ENCODE measurements at regions not wholly inside any gene's neighbourhood (a gene's known extent, or its start where the extent isn't known, plus 50 kb on each side); places are given as distances from the start of the nearest gene placed in this dataset.

DNA sequence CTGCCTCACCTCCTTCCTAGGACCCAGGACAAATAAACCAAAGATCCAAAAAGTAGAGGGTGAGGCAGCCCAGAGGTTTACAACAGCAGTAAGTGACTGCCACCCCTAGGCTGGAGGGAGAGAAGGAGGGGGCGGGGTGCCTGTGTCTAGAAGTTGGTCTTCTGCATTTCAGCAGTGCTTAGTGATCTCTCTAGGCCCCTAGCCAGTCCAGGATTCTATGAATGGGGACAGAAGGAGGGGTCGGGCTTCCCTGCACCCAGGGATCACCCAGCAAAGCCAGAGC lies 62.8 kb upstream of the KDM7A start:
- peaks cover 5% of the 10 kb centered on the region for H3K4me1 ChIP-seq (ENCODE audit: insufficient read depth, insufficient read length)
- TF ChIP-seq ZNF274 (IDR thresholded peaks at IDR 0.05; ENCODE audit: low read depth, low read length): no peak
- no peak for TF ChIP-seq SUZ12 (IDR thresholded peaks at IDR 0.05; ENCODE audit: extremely low read depth, insufficient read depth, insufficient read length)
- TF ChIP-seq YY1 (IDR thresholded peaks at IDR 0.05; ENCODE audit: insufficient read depth, insufficient read length): no peak
- H3K27me3 ChIP-seq (ENCODE audit: insufficient read depth, insufficient read length): no peaks in the 10 kb centered on the region
- DNase-seq (ENCODE audit: low read depth, low spot score): no peak
- no peaks in the 10 kb centered on the region for H3K9me3 ChIP-seq (ENCODE audit: insufficient read depth, low read length)
- H3K9ac ChIP-seq (ENCODE audit: insufficient read length, low read depth): no peak overlapping the region
- H3K4me3 ChIP-seq (ENCODE audit: insufficient read length, low read depth): no peak overlapping the region
- no peaks in the 10 kb centered on the region for H3K36me3 ChIP-seq (ENCODE audit: insufficient read depth, insufficient read length, low read length)

- no peaks in the 10 kb centered on the region for H3K27me3 ChIP-seq (ENCODE audit: insufficient read depth, insufficient read length)
- H3K9me3 ChIP-seq (ENCODE audit: insufficient read depth, low read length): no peaks in the 10 kb centered on the region
- peaks cover 5% of the 10 kb centered on the region for H3K4me1 ChIP-seq (ENCODE audit: insufficient read depth, insufficient read length)
- H3K4me3 ChIP-seq (ENCODE audit: insufficient read length, low read depth): no peak overlapping the region
- no peak for DNase-seq (ENCODE audit: low read depth, low spot score)
- TF ChIP-seq ZNF274 (IDR thresholded peaks at IDR 0.05; ENCODE audit: low read depth, low read length): no peak
- TF ChIP-seq SUZ12 (IDR thresholded peaks at IDR 0.05; ENCODE audit: extremely low read depth, insufficient read depth, insufficient read length): no peak
- no peak for TF ChIP-seq YY1 (IDR thresholded peaks at IDR 0.05; ENCODE audit: insufficient read depth, insufficient read length)
- no peaks in the 10 kb centered on the region for H3K36me3 ChIP-seq (ENCODE audit: insufficient read depth, insufficient read length, low read length)
- no peak overlapping the region for H3K9ac ChIP-seq (ENCODE audit: insufficient read length, low read depth)
Measured at GRCh38 chr7:140238778-140239652, 62.2 kb upstream of the KDM7A start.

- no peak for DNase-seq (ENCODE audit: low read depth, low spot score)
- TF ChIP-seq ZNF274 (IDR thresholded peaks at IDR 0.05; ENCODE audit: low read depth, low read length) (no peak), SUZ12 (IDR thresholded peaks at IDR 0.05; ENCODE audit: extremely low read depth, insufficient read depth, insufficient read length) (no peak), YY1 (IDR thresholded peaks at IDR 0.05; ENCODE audit: insufficient read depth, insufficient read length) (no peak)
- H3K9ac ChIP-seq (ENCODE audit: insufficient read length, low read depth): no peak overlapping the region
- H3K4me3 ChIP-seq (ENCODE audit: insufficient read length, low read depth): no peak overlapping the region
- H3K9me3 ChIP-seq (ENCODE audit: insufficient read depth, low read length): no peaks in the 10 kb centered on the region
- peaks cover 5% of the 10 kb centered on the region for H3K4me1 ChIP-seq (ENCODE audit: insufficient read depth, insufficient read length)
- H3K27me3 ChIP-seq (ENCODE audit: insufficient read depth, insufficient read length): peaks cover 8% of the 10 kb centered on the region
- H3K36me3 ChIP-seq (ENCODE audit: insufficient read depth, insufficient read length, low read length): no peaks in the 10 kb centered on the region
Measured at GRCh38 chr7:140237390-140237789, 60.6 kb upstream of the KDM7A start.

GRCh38 chr7:140236626-140237025 lies 59.8 kb upstream of the KDM7A start:
- no peaks in the 10 kb centered on the region for H3K9me3 ChIP-seq (ENCODE audit: insufficient read depth, low read length)
- H3K4me1 ChIP-seq (ENCODE audit: insufficient read depth, insufficient read length): peaks cover 5% of the 10 kb centered on the region
- no peak for DNase-seq (ENCODE audit: low read depth, low spot score)
- H3K27me3 ChIP-seq (ENCODE audit: insufficient read depth, insufficient read length): peaks cover 14% of the 10 kb centered on the region
- TF ChIP-seq YY1 (IDR thresholded peaks at IDR 0.05; ENCODE audit: insufficient read depth, insufficient read length) (no peak), ZNF274 (IDR thresholded peaks at IDR 0.05; ENCODE audit: low read depth, low read length) (no peak), SUZ12 (IDR thresholded peaks at IDR 0.05; ENCODE audit: extremely low read depth, insufficient read depth, insufficient read length) (no peak)
- H3K9ac ChIP-seq (ENCODE audit: insufficient read length, low read depth): no peak overlapping the region
- no peak overlapping the region for H3K4me3 ChIP-seq (ENCODE audit: insufficient read length, low read depth)
- H3K36me3 ChIP-seq (ENCODE audit: insufficient read depth, insufficient read length, low read length): no peaks in the 10 kb centered on the region

DNA sequence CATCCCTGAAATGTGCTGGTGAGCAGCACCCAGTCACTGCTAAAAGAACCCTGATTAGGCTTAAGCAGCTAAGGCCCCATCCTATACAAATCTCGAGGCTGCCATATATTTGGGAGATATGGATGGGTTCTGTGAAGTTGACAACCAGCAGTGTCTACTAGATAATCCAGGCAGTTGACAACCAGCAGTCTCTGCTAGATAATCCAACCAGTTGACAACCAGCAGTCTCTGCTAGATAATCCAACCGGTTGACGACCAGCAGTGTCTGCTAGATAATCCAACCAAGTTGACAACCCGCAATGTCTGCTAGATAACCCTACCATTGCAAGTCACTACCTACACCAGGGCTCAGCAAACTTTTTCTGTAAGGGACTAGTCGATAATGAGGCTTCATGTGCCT lies 58.3 kb upstream of the KDM7A start:
- peaks cover 29% of the 10 kb centered on the region for H3K27me3 ChIP-seq (ENCODE audit: insufficient read depth, insufficient read length)
- H3K9me3 ChIP-seq (ENCODE audit: insufficient read depth, low read length): no peaks in the 10 kb centered on the region
- no peak for DNase-seq (ENCODE audit: low read depth, low spot score)
- no peak overlapping the region for H3K4me3 ChIP-seq (ENCODE audit: insufficient read length, low read depth)
- H3K36me3 ChIP-seq (ENCODE audit: insufficient read depth, insufficient read length, low read length): no peaks in the 10 kb centered on the region
- TF ChIP-seq YY1 (IDR thresholded peaks at IDR 0.05; ENCODE audit: insufficient read depth, insufficient read length) (no peak), ZNF274 (IDR thresholded peaks at IDR 0.05; ENCODE audit: low read depth, low read length) (no peak), SUZ12 (IDR thresholded peaks at IDR 0.05; ENCODE audit: extremely low read depth, insufficient read depth, insufficient read length) (no peak)
- peaks cover 5% of the 10 kb centered on the region for H3K4me1 ChIP-seq (ENCODE audit: insufficient read depth, insufficient read length)
- H3K9ac ChIP-seq (ENCODE audit: insufficient read length, low read depth): no peak overlapping the region

DNA sequence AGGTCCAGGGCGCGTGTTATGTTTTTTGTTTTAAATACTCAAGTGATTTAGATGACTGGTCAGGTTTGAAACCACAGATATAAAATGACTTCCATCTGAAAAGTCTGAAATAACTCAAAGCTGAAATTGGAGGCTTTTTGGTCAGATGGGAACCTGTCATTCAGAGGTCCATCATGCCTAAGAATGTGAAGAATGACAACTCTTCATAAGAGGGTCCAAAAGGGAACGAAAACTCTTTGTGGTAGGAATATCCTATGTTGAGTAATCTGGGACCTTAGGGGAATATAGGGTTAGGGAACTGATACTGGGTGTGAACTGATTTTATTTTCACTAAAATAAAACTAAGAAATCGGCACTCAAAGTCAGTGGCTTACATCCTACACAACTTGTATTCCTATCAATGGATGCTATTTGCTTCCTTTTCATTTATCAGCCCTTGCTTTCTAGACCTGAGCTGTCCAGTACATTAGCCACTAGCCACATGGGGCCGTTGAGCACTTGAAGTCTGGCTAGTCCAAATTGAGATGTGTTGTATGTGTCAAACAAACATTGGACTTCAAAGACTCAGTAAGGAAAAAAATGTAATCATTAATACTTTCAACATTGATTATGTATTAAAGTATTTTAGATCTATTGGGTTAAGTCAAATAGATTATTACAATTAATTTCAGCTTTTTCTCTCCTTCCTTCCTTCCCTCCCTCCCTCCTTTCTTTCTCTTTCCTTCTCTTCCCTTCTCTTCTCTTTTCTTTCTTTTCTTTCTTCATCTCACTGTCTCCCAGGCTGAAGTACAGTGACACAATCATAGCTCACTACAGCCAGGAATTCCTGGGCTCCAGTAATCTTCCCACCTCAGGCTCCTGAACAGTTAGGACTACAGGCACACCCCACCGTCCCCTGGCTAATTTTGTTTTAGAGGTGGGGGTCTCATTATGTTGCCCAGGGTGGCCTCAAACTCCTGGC lies 56.5 kb upstream of the KDM7A start:
- Histone ChIP-seq H3K9ac (ENCODE audit: insufficient read length, low read depth) (no peak overlapping the region), H3K4me3 (ENCODE audit: insufficient read length, low read depth) (no peak overlapping the region), H3K27me3 (ENCODE audit: insufficient read depth, insufficient read length) (peaks cover 40% of the 10 kb centered on the region), H3K9me3 (ENCODE audit: insufficient read depth, low read length) (no peaks in the 10 kb centered on the region), H3K36me3 (ENCODE audit: insufficient read depth, insufficient read length, low read length) (no peaks in the 10 kb centered on the region), H3K4me1 (ENCODE audit: insufficient read depth, insufficient read length) (no peaks in the 10 kb centered on the region)
- TF ChIP-seq ZNF274 (IDR thresholded peaks at IDR 0.05; ENCODE audit: low read depth, low read length) (no peak), SUZ12 (IDR thresholded peaks at IDR 0.05; ENCODE audit: extremely low read depth, insufficient read depth, insufficient read length) (no peak), YY1 (IDR thresholded peaks at IDR 0.05; ENCODE audit: insufficient read depth, insufficient read length) (no peak)
- DNase-seq (ENCODE audit: low read depth, low spot score): no peak
